ENCODE measurements at regions not wholly inside any gene's neighbourhood (a gene's known extent, or its start where the extent isn't known, plus 50 kb on each side); places are given as distances from the start of the nearest gene placed in this dataset.

GRCh38 chr11:56910785-56911184 is 77.9 kb upstream of the OR5AK2 start:
- no peak for TF ChIP-seq CTCF (IDR thresholded peaks at IDR 0.05; ENCODE audit: insufficient read depth, low read length, poor library complexity, severe bottlenecking)
- no peak for TF ChIP-seq EZH2phosphoT487 (conservative IDR thresholded peaks at IDR 0.05; ENCODE audit: low read length)

All from SU-DHL-6 (cell line).